WERI-Rb-1 (cell line): ENCODE measurements at regions not wholly inside any gene's neighbourhood (a gene's known extent, or its start where the extent isn't known, plus 50 kb on each side); places are given as distances from the start of the nearest gene placed in this dataset.

ENCODE experiments used
- DNase-seq: peaks from one replicate; pipeline ENCODE4 v3.0.0-alpha.2; 2020
- H3K27ac ChIP-seq: fragments of 250-450 bp; sonication (Bioruptor Pico); 2 replicates; pipeline ENCODE4 v1.5.1; 2020; ENCODE audit warnings: mild to moderate bottlenecking, moderate library complexity
- H3K27me3 ChIP-seq: fragments of 250-450 bp; sonication (Bioruptor Pico); 2 replicates; pipeline ENCODE4 v1.5.1; 2021; ENCODE audit warnings: mild to moderate bottlenecking, low read depth, moderate library complexity; ENCODE audit not compliant: insufficient read depth, severe bottlenecking
- H3K36me3 ChIP-seq: fragments of 250-450 bp; sonication (Bioruptor Pico); 2 replicates; pipeline ENCODE4 v1.5.1; 2020; ENCODE audit warnings: mild to moderate bottlenecking, moderate library complexity
- H3K4me3 ChIP-seq: 2 replicates; pipeline ENCODE4 v1.5.1; 2011; ENCODE audit warnings: low read depth, mild to moderate bottlenecking, control low read depth, low read length
- H3K9me3 ChIP-seq: fragments of 250-450 bp; sonication (Bioruptor Pico); 2 replicates; pipeline ENCODE4 v1.5.1; 2021; ENCODE audit warnings: mild to moderate bottlenecking, moderate library complexity; ENCODE audit not compliant: severe bottlenecking
- CTCF ChIP-seq: IDR thresholded peaks from 2 replicates; pipeline ENCODE4 v1.5.1; 2011; ENCODE audit warnings: low read depth, mild to moderate bottlenecking, control low read depth, inconsistent platforms, low read length

GRCh38 chr5:158320178-158320674 lies 461.3 kb upstream of the CLINT1 start:
- H3K36me3 ChIP-seq, result no peaks in the 10 kb centered on the region
- no peaks in the 10 kb centered on the region for H3K9me3 ChIP-seq
- no peak for TF ChIP-seq CTCF
- H3K27me3 ChIP-seq, result no peaks in the 10 kb centered on the region
- no peak overlapping the region for H3K4me3 ChIP-seq
- no peak for DNase-seq
- H3K27ac ChIP-seq, result no peak overlapping the region

- DNase-seq, result peak; percentile 35
- no peak overlapping the region for H3K4me3 ChIP-seq
- H3K9me3 ChIP-seq, result no peaks in the 10 kb centered on the region
- TF ChIP-seq CTCF, result no peak
- H3K27me3 ChIP-seq, result no peaks in the 10 kb centered on the region
- H3K36me3 ChIP-seq, result no peaks in the 10 kb centered on the region
- H3K27ac ChIP-seq, result no peak overlapping the region
Observed at GRCh38 chr5:158317507-158317906, 458.6 kb upstream of the CLINT1 start.

- Histone ChIP-seq H3K36me3 (no peaks in the 10 kb centered on the region), H3K27ac (no peak overlapping the region), H3K27me3 (no peaks in the 10 kb centered on the region), H3K9me3 (no peaks in the 10 kb centered on the region), H3K4me3 (no peak overlapping the region)
- DNase-seq, result no peak
- no peak for TF ChIP-seq CTCF
Observed at GRCh38 chr5:158313733-158314464, 455.0 kb upstream of the CLINT1 start.

GRCh38 chr5:158313027-158313732 lies 454.2 kb upstream of the CLINT1 start:
- no peak for DNase-seq
- no peaks in the 10 kb centered on the region for H3K27me3 ChIP-seq
- H3K9me3 ChIP-seq, result no peaks in the 10 kb centered on the region
- no peak for TF ChIP-seq CTCF
- H3K36me3 ChIP-seq, result no peaks in the 10 kb centered on the region
- no peak overlapping the region for H3K4me3 ChIP-seq
- no peak overlapping the region for H3K27ac ChIP-seq

- no peak overlapping the region for H3K4me3 ChIP-seq
- DNase-seq, result no peak
- no peaks in the 10 kb centered on the region for H3K9me3 ChIP-seq
- H3K36me3 ChIP-seq, result no peaks in the 10 kb centered on the region
- no peak overlapping the region for H3K27ac ChIP-seq
- H3K27me3 ChIP-seq, result no peaks in the 10 kb centered on the region
- TF ChIP-seq CTCF, result no peak
Observed at GRCh38 chr5:158309088-158309807, 450.3 kb upstream of the CLINT1 start.
